H9 (cell line): ENCODE measurements at regions not wholly inside any gene's neighbourhood (a gene's known extent, or its start where the extent isn't known, plus 50 kb on each side); places are given as distances from the start of the nearest gene placed in this dataset.

Experiments used
- DNase-seq: peaks from one replicate; pipeline ENCODE4 v3.0.0-alpha.2; 2017
- H2AFZ ChIP-seq: one replicate; pipeline ENCODE4 v1.6.1; 2013; ENCODE audit warnings: mild to moderate bottlenecking, low read length, control low read depth, moderate library complexity
- H2AK5ac ChIP-seq: 2 replicates; pipeline ENCODE4 v1.6.1; 2013; ENCODE audit warnings: low read length, control low read depth, mixed read lengths; ENCODE audit not compliant: insufficient read length
- H2BK120ac ChIP-seq: one replicate; pipeline ENCODE4 v1.6.1; 2013; ENCODE audit warnings: low read depth, mild to moderate bottlenecking, low read length, control low read depth, inconsistent platforms; ENCODE audit not compliant: poor library complexity, severe bottlenecking
- H2BK12ac ChIP-seq: 2 replicates; pipeline ENCODE4 v1.6.1; 2013; ENCODE audit warnings: low read length, control low read depth, mixed read lengths, low read depth; ENCODE audit not compliant: insufficient read length
- H2BK15ac ChIP-seq: 2 replicates; pipeline ENCODE4 v1.6.1; 2013; ENCODE audit warnings: low read depth, low read length, control low read depth
- H2BK20ac ChIP-seq: one replicate; pipeline ENCODE4 v1.6.1; 2013; ENCODE audit warnings: low read depth, mild to moderate bottlenecking, low read length, control low read depth, inconsistent platforms; ENCODE audit not compliant: poor library complexity, severe bottlenecking
- H2BK5ac ChIP-seq: 2 replicates; pipeline ENCODE4 v1.6.1; 2013; ENCODE audit warnings: low read length, control low read depth, mixed read lengths; ENCODE audit not compliant: insufficient read length
- H3K14ac ChIP-seq: 2 replicates; pipeline ENCODE4 v1.6.1; 2013; ENCODE audit warnings: low read length, control low read depth; ENCODE audit not compliant: insufficient read depth
- H3K18ac ChIP-seq: 2 replicates; pipeline ENCODE4 v1.6.1; 2013; ENCODE audit warnings: low read depth, mild to moderate bottlenecking, mixed read lengths, low read length, control low read depth; ENCODE audit not compliant: insufficient read length
- H3K23ac ChIP-seq: 2 replicates; pipeline ENCODE4 v1.6.1; 2013; ENCODE audit warnings: low read length, control low read depth, mixed read lengths, low read depth; ENCODE audit not compliant: insufficient read length
- H3K23me2 ChIP-seq: 2 replicates; pipeline ENCODE4 v1.6.1; 2013; ENCODE audit warnings: low read depth, mild to moderate bottlenecking, mixed read lengths, low read length, control low read depth; ENCODE audit not compliant: insufficient read length, poor library complexity, severe bottlenecking
- H3K27ac ChIP-seq: 2 replicates; pipeline ENCODE4 v1.5.1; 2013; ENCODE audit warnings: low read length, control low read depth, mixed read lengths, low read depth; ENCODE audit not compliant: insufficient read length
- H3K27me3 ChIP-seq: 2 replicates; pipeline ENCODE4 v1.6.1; 2013; ENCODE audit warnings: low read length, control low read depth, inconsistent platforms; ENCODE audit not compliant: insufficient read depth
- H3K4ac ChIP-seq: 2 replicates; pipeline ENCODE4 v1.6.1; 2013; ENCODE audit warnings: low read depth, mild to moderate bottlenecking, control low read depth, inconsistent platforms, low read length, moderate library complexity
- H3K4me1 ChIP-seq: 2 replicates; pipeline ENCODE4 v1.6.1; 2013; ENCODE audit warnings: low read length, control low read depth, inconsistent platforms; ENCODE audit not compliant: insufficient read depth
- H3K4me2 ChIP-seq: 2 replicates; pipeline ENCODE4 v1.6.1; 2013; ENCODE audit warnings: low read length, control low read depth, mixed read lengths; ENCODE audit not compliant: insufficient read length, insufficient read depth
- H3K56ac ChIP-seq: 2 replicates; pipeline ENCODE4 v1.6.1; 2013; ENCODE audit warnings: low read depth, mild to moderate bottlenecking, mixed read lengths, low read length, control low read depth; ENCODE audit not compliant: insufficient read length
- H3K79me1 ChIP-seq: 2 replicates; pipeline ENCODE4 v1.6.1; 2013; ENCODE audit warnings: low read depth, mild to moderate bottlenecking, moderate library complexity, low read length, control low read depth, inconsistent platforms; ENCODE audit not compliant: insufficient read depth, poor library complexity, severe bottlenecking
- H3K79me2 ChIP-seq: 2 replicates; pipeline ENCODE4 v1.6.1; 2013; ENCODE audit warnings: low read length, control low read depth, inconsistent platforms; ENCODE audit not compliant: insufficient read depth
- H3K9ac ChIP-seq: 2 replicates; pipeline ENCODE4 v1.6.1; 2013; ENCODE audit warnings: low read length, control low read depth, mixed read lengths; ENCODE audit not compliant: insufficient read length; ENCODE audit errors: extremely low read depth
- H3K9me3 ChIP-seq: one replicate; pipeline ENCODE4 v1.6.1; 2013; ENCODE audit warnings: low read depth, low read length, inconsistent platforms; ENCODE audit not compliant: control insufficient read depth
- H3T11ph ChIP-seq: one replicate; pipeline ENCODE4 v1.6.1; 2013; ENCODE audit warnings: mild to moderate bottlenecking, low read length, control low read depth, inconsistent platforms
- H4K20me1 ChIP-seq: one replicate; pipeline ENCODE4 v1.6.1; 2013; ENCODE audit not compliant: control insufficient read depth, insufficient read length, insufficient read depth
- H4K5ac ChIP-seq: 2 replicates; pipeline ENCODE4 v1.6.1; 2013; ENCODE audit warnings: low read depth, mild to moderate bottlenecking, mixed read lengths, low read length, control low read depth; ENCODE audit not compliant: insufficient read length
- H4K8ac ChIP-seq: replicated peaks from 2 replicates; pipeline ENCODE4 v1.6.1; 2013; ENCODE audit warnings: low read length, control low read depth, mixed read lengths, low read depth; ENCODE audit not compliant: insufficient read length
- H4K91ac ChIP-seq: 2 replicates; pipeline ENCODE4 v1.6.1; 2013; ENCODE audit warnings: low read depth, mild to moderate bottlenecking, moderate library complexity, mixed read lengths, low read length, control low read depth; ENCODE audit not compliant: insufficient read length
- H3K27ac Mint-ChIP-seq, 3 experiments: 2 replicates in 2 of 3; 3 replicates in 1 of 3; pipeline ENCODE4 v1.8.0; 2020 to 2021; ENCODE audit warnings: mixed read lengths in 3 of 3, mild to moderate bottlenecking in 1 of 3, moderate library complexity in 1 of 3
- H3K27me3 Mint-ChIP-seq: 2 replicates; pipeline ENCODE4 v1.8.0; 2021; ENCODE audit warnings: low read depth, mild to moderate bottlenecking, moderate library complexity, mixed read lengths
- H3K36me3 Mint-ChIP-seq, 3 experiments: 2 replicates in 2 of 3; 3 replicates in 1 of 3; pipeline ENCODE4 v1.8.0; 2020 to 2021; ENCODE audit warnings: low read depth in 3 of 3, mixed read lengths in 3 of 3; ENCODE audit not compliant: insufficient read depth in 1 of 3
- H3K4me1 Mint-ChIP-seq, 2 experiments: 2 replicates each; pipeline ENCODE4 v1.8.0; 2020; ENCODE audit warnings: mixed read lengths in 2 of 2
- H3K4me3 Mint-ChIP-seq, 2 experiments: 2 replicates in 1 of 2; 3 replicates in 1 of 2; pipeline ENCODE4 v1.8.0; 2020 to 2021; ENCODE audit warnings: mild to moderate bottlenecking in 2 of 2, mixed read lengths in 2 of 2, moderate library complexity in 1 of 2
- H3K9me3 Mint-ChIP-seq, 2 experiments: 2 replicates in 1 of 2; 3 replicates in 1 of 2; pipeline ENCODE4 v1.8.0; 2020; ENCODE audit warnings: mild to moderate bottlenecking in 2 of 2, mixed read lengths in 2 of 2, moderate library complexity in 1 of 2
- WGBS: extraction: QIAGEN DNeasy Blood & Tissue Kit; methylation state at CpG from one replicate; pipeline ENCODE4 v1.1.7; 2013; ENCODE audit warnings: missing lambda C conversion rate, low lambda C conversion rate, mixed read lengths; ENCODE audit not compliant: insufficient read length; ENCODE audit errors: extremely low coverage; 5-methylcytosine and 5-hydroxymethylcytosine counted together
- TF ChIP-seq, protein P1 (sequence below): fragments of 200-600 bp; sonication (generic); conservative IDR thresholded peaks from 3 replicates; pipeline ENCODE4 v1.8.0; 2021; ENCODE audit warnings: antibody characterized with exemption, mild to moderate bottlenecking

DNA sequence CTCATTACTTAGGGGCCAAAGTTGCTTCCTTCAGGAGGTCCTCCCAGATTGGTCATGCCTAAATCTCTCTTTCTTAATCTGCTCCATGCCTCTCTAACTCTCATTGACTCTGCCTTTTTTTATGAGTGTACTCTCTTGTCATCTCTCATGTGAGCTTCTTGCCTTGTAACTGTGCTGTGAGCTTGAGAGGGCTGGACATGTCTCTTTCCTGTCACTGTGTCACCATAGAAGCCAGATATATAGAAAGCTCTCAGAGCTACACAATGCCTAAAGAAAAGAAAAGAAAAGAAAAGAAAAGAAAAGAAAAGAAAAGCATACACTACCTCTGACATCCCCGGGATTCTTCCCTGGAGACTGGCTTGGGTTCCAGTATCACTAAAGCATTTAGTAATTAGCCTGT is 161.5 kb upstream of the SKOR2 start:
- Histone ChIP-seq H3K9ac (no peak overlapping the region), H3K4me2 (no peak overlapping the region), H3K4ac (no peak overlapping the region), H3K27ac (no peak overlapping the region), H3K56ac (no peak overlapping the region), H2AFZ (no peak overlapping the region), H3K14ac (no peak overlapping the region), H3K23ac (no peak overlapping the region), H3K27me3 (peaks cover 10% of the 10 kb centered on the region; the same call in 1 of the 2 replicates), H3K79me1 (no peaks in the 10 kb centered on the region), H2BK20ac (no peak overlapping the region), H2AK5ac (no peak overlapping the region), H3K18ac (no peak overlapping the region), H3K23me2 (no peaks in the 10 kb centered on the region), H3T11ph (no peak overlapping the region), H2BK5ac (no peak overlapping the region), H4K5ac (no peak overlapping the region), H3K79me2 (no peaks in the 10 kb centered on the region), H4K8ac (no peak overlapping the region), H4K91ac (no peak overlapping the region), H2BK15ac (no peak overlapping the region), H4K20me1 (no peaks in the 10 kb centered on the region), H3K4me1 (peaks cover 3% of the 10 kb centered on the region; the same call in 1 of the 2 replicates), H2BK120ac (no peak overlapping the region), H3K9me3 (no peaks in the 10 kb centered on the region), H2BK12ac (no peak overlapping the region)
- H3K36me3 Mint-ChIP-seq = no peaks in the 10 kb centered on the region
- no peak overlapping the region for H3K4me3 Mint-ChIP-seq
- TF ChIP-seq, protein P1, sequence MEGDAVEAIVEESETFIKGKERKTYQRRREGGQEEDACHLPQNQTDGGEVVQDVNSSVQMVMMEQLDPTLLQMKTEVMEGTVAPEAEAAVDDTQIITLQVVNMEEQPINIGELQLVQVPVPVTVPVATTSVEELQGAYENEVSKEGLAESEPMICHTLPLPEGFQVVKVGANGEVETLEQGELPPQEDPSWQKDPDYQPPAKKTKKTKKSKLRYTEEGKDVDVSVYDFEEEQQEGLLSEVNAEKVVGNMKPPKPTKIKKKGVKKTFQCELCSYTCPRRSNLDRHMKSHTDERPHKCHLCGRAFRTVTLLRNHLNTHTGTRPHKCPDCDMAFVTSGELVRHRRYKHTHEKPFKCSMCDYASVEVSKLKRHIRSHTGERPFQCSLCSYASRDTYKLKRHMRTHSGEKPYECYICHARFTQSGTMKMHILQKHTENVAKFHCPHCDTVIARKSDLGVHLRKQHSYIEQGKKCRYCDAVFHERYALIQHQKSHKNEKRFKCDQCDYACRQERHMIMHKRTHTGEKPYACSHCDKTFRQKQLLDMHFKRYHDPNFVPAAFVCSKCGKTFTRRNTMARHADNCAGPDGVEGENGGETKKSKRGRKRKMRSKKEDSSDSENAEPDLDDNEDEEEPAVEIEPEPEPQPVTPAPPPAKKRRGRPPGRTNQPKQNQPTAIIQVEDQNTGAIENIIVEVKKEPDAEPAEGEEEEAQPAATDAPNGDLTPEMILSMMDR = no peak
- no peak overlapping the region for H3K27ac Mint-ChIP-seq
- no peak for DNase-seq
- H3K9me3 Mint-ChIP-seq = no peaks in the 10 kb centered on the region; a peak in 1 of 5 replicates
- peaks cover 23 to 30% of the 10 kb centered on the region in 2 experiments for H3K4me1 Mint-ChIP-seq
- H3K27me3 Mint-ChIP-seq = peaks cover 56% of the 10 kb centered on the region
- no CpG with 5 or more reads among the region's 1 CpG for WGBS
